ENCODE measurements at regions not wholly inside any gene's neighbourhood (a gene's known extent, or its start where the extent isn't known, plus 50 kb on each side); places are given as distances from the start of the nearest gene placed in this dataset.

GRCh38 chr5:105952875-105953274 lies 1717.9 kb downstream of the EFNA5 start:
- DNase-seq = peak; percentile 86

GRCh38 chr5:105947461-105947860 lies 1723.3 kb downstream of the EFNA5 start:
- DNase-seq = no peak

- no peak for DNase-seq
These were observed 1725.3 kb downstream of the EFNA5 start for GRCh38 chr5:105945203-105945972.

DNA sequence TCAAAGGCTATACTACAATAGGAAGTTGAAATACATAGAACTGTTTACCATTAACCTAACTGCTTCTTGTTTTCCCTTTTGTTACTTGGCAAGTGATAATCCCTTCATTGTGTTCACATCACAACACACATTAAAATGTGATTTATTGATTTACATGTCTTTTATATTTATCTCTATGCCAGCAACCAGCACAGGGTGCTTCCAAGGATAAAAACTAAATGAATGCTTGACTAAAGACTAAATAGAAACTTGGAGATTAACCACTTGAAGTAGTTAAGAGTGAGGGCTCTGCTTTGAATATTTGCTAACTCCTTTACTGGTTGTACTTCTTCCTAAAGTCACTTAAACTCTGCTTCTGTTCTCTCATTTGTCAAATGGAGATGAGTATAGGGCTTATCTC lies 1730.6 kb downstream of the EFNA5 start:
- DNase-seq = no peak

- DNase-seq = no peak
These were observed 1736.6 kb downstream of the EFNA5 start for GRCh38 chr5:105934171-105934570.

DNA sequence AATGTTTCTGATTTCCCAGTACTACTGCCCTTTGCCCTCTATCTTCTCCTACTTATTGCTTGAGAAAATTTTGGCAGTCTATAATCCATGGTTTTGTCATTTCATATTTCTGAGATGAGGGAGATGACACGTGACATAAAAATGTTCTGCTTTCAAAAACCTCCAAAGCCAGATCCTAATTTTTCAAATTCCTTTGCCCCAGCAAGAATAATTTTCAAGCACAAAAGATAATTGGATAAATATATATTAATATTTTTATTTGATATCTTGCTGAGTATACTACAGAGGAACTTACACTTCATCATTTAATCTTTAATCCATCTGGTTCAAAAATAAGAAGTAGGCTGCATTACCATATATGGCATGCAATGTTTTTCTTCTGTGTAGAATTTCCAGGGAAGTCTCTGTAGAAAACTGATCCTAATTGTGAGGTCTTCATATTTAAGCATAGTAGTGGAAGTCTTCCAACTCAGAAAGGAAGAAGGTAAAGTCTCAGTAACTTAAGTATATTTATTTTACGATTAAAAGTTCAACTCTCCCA lies 1738.8 kb downstream of the EFNA5 start:
- no peak for DNase-seq

DNA sequence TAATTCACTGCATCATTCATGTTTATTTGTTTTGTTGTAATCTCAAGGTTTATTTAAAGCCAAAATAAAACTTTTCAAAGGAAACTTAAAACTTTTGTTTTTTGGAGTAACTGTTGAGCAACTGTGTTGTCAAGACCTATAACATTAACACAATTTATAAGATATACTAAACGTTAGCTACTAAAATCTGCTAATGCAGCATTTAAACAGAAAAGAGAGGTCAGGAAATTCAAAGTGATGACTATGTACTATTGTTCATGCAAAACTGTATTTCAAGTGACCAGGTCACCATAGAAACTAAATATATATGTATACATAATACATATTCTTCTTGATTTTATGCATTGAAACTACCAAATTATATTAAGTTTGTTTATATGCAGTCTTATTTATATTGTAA lies 1740.9 kb downstream of the EFNA5 start:
- no peak for DNase-seq

DNA sequence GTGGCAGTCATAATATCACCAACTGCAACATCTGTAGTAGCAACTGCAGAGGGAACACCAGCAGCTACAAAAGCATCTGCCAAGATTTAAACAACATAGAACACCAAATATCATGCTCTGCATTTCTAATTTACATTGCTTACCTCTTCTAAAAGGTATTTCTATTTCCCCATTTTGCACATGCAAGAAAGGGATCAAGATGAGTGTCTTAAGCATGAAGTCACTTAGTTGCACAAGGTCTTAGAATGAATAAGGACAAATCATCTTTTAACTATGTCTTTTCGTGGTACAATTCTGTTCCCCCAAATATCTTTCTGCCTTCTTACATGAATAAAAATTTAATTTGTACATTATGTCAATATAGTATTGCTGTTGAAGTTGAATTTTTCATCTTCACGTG lies 1746.4 kb downstream of the EFNA5 start:
- DNase-seq = no peak

- DNase-seq = no peak
These were observed 1748.2 kb downstream of the EFNA5 start for GRCh38 chr5:105922574-105922973.

DNA sequence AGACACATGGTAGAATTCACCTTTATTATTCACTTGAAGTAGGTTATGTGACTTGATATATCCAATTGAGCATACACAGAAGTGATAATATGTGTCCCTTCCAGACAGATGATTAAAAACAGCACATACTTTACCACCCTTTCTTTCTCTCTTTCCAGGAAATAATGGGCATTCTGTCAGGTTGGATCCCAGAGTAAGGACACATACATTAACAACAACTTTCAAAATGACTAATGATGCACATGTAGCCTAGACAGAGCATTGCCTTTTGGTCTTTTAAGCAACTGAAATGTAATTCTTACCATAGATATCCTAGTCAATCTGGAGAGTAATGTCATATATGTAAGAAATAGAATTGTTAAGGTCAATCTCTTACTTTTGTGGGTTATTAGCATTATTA lies 1748.7 kb downstream of the EFNA5 start:
- DNase-seq = no peak

DNA sequence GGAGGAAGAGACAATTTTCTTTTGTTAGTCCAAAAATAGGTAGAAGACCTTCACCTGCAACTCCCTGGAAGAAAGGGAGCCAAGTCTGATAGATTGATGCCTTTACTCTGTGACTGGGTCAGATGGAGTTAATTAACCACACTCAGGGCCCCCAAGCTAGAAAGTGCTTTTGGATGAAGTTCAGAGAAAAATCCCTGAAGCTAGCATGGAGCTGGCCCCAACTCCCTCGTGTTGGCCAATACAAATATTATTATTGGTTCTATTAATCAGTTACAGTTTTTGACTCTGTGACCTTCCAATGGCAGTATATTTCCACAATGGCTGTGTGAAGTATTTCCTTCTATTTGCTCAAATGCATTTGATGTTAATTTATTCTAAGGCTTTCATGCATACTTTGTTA lies 1753.5 kb downstream of the EFNA5 start:
- DNase-seq = no peak

DNA sequence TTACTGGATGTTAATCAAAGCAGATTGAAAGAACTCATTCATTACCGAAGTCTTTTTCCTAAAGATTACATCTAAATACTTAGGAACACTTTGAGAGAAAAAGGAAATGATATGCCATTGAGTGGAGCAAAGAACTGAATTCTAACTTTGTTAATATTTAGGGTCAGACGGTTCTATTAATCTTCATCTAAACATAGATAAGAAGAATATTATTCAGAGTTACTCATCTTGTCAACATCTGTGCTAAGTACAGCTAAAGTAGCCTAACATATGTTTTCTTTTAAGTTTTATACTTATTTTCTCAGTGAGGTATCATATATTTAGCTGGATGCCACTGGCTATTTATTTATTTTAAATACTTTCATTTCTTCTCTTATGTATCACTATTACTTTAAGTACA lies 1763.7 kb downstream of the EFNA5 start:
- no peak for DNase-seq

DNA sequence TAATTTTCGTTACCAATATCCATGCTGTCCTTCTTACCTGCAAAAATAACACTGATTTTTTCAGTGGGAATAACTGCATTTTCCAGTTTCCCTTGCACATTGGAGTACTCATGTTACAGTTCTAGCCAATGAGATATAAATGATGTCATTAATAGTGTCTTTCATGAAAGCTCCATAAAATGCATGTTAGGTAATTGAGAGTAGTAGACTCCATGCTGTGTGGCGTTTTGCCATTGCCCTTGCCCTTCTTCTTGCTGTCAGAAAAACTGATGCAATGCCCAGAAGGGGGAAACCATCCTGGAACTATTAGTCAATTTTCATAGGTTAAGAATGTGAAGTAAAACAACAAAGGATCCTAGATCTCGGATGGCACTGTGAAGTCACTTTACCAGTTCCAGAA lies 1765.3 kb downstream of the EFNA5 start:
- no peak for DNase-seq

- no peak for DNase-seq
These were observed 1767.7 kb downstream of the EFNA5 start for GRCh38 chr5:105903069-105903468.

DNA sequence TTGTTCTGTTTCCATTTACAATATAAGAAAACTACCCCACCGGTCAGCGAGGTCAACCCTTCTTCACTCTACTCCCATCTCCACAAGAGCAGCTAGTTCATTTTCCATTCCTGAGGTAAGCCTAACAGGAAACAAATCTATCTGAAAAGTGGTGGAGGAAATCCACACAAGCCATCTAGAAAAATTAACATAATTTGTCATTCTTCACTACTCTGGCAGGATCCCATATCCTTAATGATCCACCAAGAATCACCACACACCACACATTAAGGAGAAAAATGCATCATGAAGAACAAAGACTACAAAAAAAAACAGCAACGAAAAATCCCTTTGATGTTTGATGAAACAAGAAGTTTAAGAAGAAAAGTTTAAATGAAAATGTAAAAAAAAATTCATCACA lies 1771.0 kb downstream of the EFNA5 start:
- no peak for DNase-seq

GRCh38 chr5:105898183-105898582 lies 1772.6 kb downstream of the EFNA5 start:
- no peak for DNase-seq

- no peak for DNase-seq
These were observed 1785.5 kb downstream of the EFNA5 start for GRCh38 chr5:105885266-105885665.

- DNase-seq = no peak
These were observed 1787.7 kb downstream of the EFNA5 start for GRCh38 chr5:105882956-105883481.

GRCh38 chr5:105878402-105878801 lies 1792.3 kb downstream of the EFNA5 start:
- no peak for DNase-seq

DNA sequence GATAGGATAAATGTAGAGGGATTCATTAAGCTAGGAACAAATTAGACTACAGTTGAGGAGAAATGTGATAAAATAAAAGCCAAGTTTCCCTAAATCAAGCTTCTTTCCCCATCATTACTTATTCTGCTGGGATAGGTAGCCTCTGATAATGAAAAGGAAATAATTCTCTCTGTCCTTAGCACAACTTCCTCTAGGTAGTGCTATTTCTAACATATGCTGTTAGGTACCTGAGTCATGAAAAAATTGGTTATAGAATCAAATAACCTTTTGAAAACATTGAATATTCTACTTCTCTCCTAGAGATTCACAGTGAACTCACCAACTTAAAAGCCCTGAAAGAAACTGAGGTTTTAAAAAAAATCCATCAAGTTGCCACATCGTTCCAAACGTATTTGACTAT lies 1793.1 kb downstream of the EFNA5 start:
- DNase-seq = no peak

- no peak for DNase-seq
These were observed 1796.4 kb downstream of the EFNA5 start for GRCh38 chr5:105874316-105874715.

GRCh38 chr5:105872569-105873270 lies 1798.0 kb downstream of the EFNA5 start:
- no peak for DNase-seq

GRCh38 chr5:105868038-105868780 lies 1802.5 kb downstream of the EFNA5 start:
- peak; percentile 64 for DNase-seq

Measured in DMS 273 treated with DMSO at 0.1 percent for 48 hours (cell line).